CD4-positive, alpha-beta T cell (primary cell): ENCODE measurements at regions not wholly inside any gene's neighbourhood (a gene's known extent, or its start where the extent isn't known, plus 50 kb on each side); places are given as distances from the start of the nearest gene placed in this dataset.

Experiments used
- ATAC-seq: fragments of 200-7000 bp; cut with Tn5 transposase; one replicate; pipeline ENCODE4 v1.10.0; 2022; ENCODE audit warnings: mild to moderate bottlenecking; ENCODE audit not compliant: poor library complexity
- CTCF ChIA-PET: fragments of 350-600 bp; sonication (Branson Sonifier 250); formaldehyde crosslinking; loops from one replicate; lab custom pipeline; 2021; ENCODE audit warnings: antibody characterized with exemption, inconsistent platforms; lab: Charles Lee
- POLR2A ChIA-PET: fragments of 350-600 bp; sonication (Branson Sonifier 250); formaldehyde crosslinking; loops from one replicate; lab custom pipeline; 2021; ENCODE audit warnings: antibody characterized with exemption, inconsistent platforms; lab: Charles Lee
- DNase-seq, 14 experiments: peaks; one replicate each; pipeline ENCODE4 v3.0.0-alpha.2; 2013 to 2020; ENCODE audit warnings: mixed read lengths in 2 of 14
- H3K27ac ChIP-seq, 2 donors: one replicate each; pipeline versions ENCODE4 v1.5.1 to v1.7.0; 2013; ENCODE audit warnings: low read length in 2 of 2, low read depth in 1 of 2, mild to moderate bottlenecking in 1 of 2
- H3K27me3 ChIP-seq, 2 experiments: 1 replicate in 1 of 2; 2 replicates in 1 of 2; pipeline versions ENCODE4 v1.6.1 to v1.7.0; 2013; ENCODE audit warnings: low read length in 2 of 2, control low read depth in 1 of 2, mild to moderate bottlenecking in 1 of 2, moderate library complexity in 1 of 2; ENCODE audit not compliant: insufficient read depth in 2 of 2, control insufficient read depth in 1 of 2
- H3K36me3 ChIP-seq: one replicate; pipeline ENCODE4 v1.6.1; 2013; ENCODE audit warnings: low read length, control low read depth; ENCODE audit not compliant: insufficient read depth
- H3K4me1 ChIP-seq: one replicate; pipeline ENCODE4 v1.6.1; 2013; ENCODE audit warnings: low read length, control low read depth; ENCODE audit not compliant: insufficient read depth
- H3K4me3 ChIP-seq: one replicate; pipeline ENCODE4 v1.5.1; 2013; ENCODE audit warnings: mild to moderate bottlenecking, low read length, moderate library complexity
- H3K9me3 ChIP-seq, 2 experiments: 1 replicate in 1 of 2; 2 replicates in 1 of 2; pipeline versions ENCODE4 v1.6.1 to v1.7.0; 2013; ENCODE audit warnings: low read length in 2 of 2, mild to moderate bottlenecking in 2 of 2, control low read depth in 1 of 2, moderate library complexity in 1 of 2; ENCODE audit not compliant: control insufficient read depth in 1 of 2, insufficient read depth in 1 of 2
- H3K27ac Mint-ChIP-seq: one replicate; pipeline ENCODE4 v1.8.0; 2020; ENCODE audit warnings: mixed read lengths
- H3K27me3 Mint-ChIP-seq: one replicate; pipeline ENCODE4 v1.8.0; 2021; ENCODE audit warnings: mixed read lengths
- H3K36me3 Mint-ChIP-seq: one replicate; pipeline ENCODE4 v1.8.0; 2021; ENCODE audit warnings: low read depth, mixed read lengths
- H3K4me1 Mint-ChIP-seq: one replicate; pipeline ENCODE4 v1.8.0; 2021; ENCODE audit warnings: low read depth, mixed read lengths
- H3K4me3 Mint-ChIP-seq: one replicate; pipeline ENCODE4 v1.8.0; 2020; ENCODE audit warnings: mild to moderate bottlenecking, mixed read lengths
- H3K9me3 Mint-ChIP-seq: one replicate; pipeline ENCODE4 v1.8.0; 2020; ENCODE audit warnings: mixed read lengths
- CTCF ChIP-seq: fragments of 200-600 bp; IDR thresholded peaks from one replicate; pipeline ENCODE4 v1.8.0; 2022; ENCODE audit warnings: antibody characterized with exemption, mild to moderate bottlenecking
- intact Hi-C, 2 experiments: fragments of 100-400 bp; cut with DNase I in 1 of 2; cut with micrococcal nuclease in 1 of 2; formaldehyde crosslinking; loops; one replicate each; pipeline versions ENCODE4 v1.15.1 to v1.9.0; 2023 to 2025; cut with DNase I, micrococcal nuclease

- H3K4me3 Mint-ChIP-seq = no peak overlapping the region
- H3K9me3 ChIP-seq = no peaks in the 10 kb centered on the region
- no peak overlapping the region for H3K27ac ChIP-seq
- H3K36me3 ChIP-seq = no peaks in the 10 kb centered on the region
- no peak overlapping the region for H3K4me3 ChIP-seq
- no peak for TF ChIP-seq CTCF
- ChIA-PET POLR2A (no interaction called here), CTCF (no interaction called here)
- DNase-seq = no peak
- peaks cover 25% of the 10 kb centered on the region for H3K27me3 Mint-ChIP-seq
- no peaks in the 10 kb centered on the region for H3K9me3 Mint-ChIP-seq
- ATAC-seq = no peak
- H3K27me3 ChIP-seq = no peaks in the 10 kb centered on the region
- no peaks in the 10 kb centered on the region for H3K36me3 Mint-ChIP-seq
- no peak overlapping the region for H3K27ac Mint-ChIP-seq
- intact Hi-C loops = no loop called here
- no peaks in the 10 kb centered on the region for H3K4me1 Mint-ChIP-seq
- no peaks in the 10 kb centered on the region for H3K4me1 ChIP-seq
Measured at GRCh38 chr10:120392671-120393079, 64.4 kb upstream of the PLPP4 start.

- no peaks in the 10 kb centered on the region for H3K4me1 ChIP-seq
Measured at GRCh38 chr10:120394446-120394845, 62.6 kb upstream of the PLPP4 start.

GRCh38 chr10:120396228-120396627 lies 60.8 kb upstream of the PLPP4 start:
- Mint-ChIP-seq H3K27me3 (peaks cover 22% of the 10 kb centered on the region), H3K4me3 (no peak overlapping the region), H3K27ac (no peak overlapping the region), H3K4me1 (no peaks in the 10 kb centered on the region), H3K36me3 (no peaks in the 10 kb centered on the region), H3K9me3 (no peaks in the 10 kb centered on the region)
- ChIA-PET CTCF (no interaction called here), POLR2A (no interaction called here)
- Histone ChIP-seq H3K4me1 (no peaks in the 10 kb centered on the region), H3K9me3 (no peaks in the 10 kb centered on the region), H3K27ac (no peak overlapping the region), H3K4me3 (no peak overlapping the region), H3K27me3 (no peaks in the 10 kb centered on the region), H3K36me3 (no peaks in the 10 kb centered on the region)
- intact Hi-C loops = no loop called here
- no peak for TF ChIP-seq CTCF
- ATAC-seq (no peak), DNase-seq (no peak)

More at GRCh38 chr10:120394446-120394845, 62.6 kb upstream of the PLPP4 start:
- DNase-seq (no peak), ATAC-seq (no peak)
- Mint-ChIP-seq H3K27ac (no peak overlapping the region), H3K36me3 (no peaks in the 10 kb centered on the region), H3K4me3 (no peak overlapping the region), H3K4me1 (no peaks in the 10 kb centered on the region), H3K27me3 (peaks cover 25% of the 10 kb centered on the region), H3K9me3 (no peaks in the 10 kb centered on the region)
- intact Hi-C loops = no loop called here
- CTCF ChIA-PET = no interaction called here
- POLR2A ChIA-PET = no interaction called here
- no peaks in the 10 kb centered on the region for H3K27me3 ChIP-seq
- H3K36me3 ChIP-seq = no peaks in the 10 kb centered on the region
- H3K27ac ChIP-seq = no peak overlapping the region
- TF ChIP-seq CTCF = no peak
- no peak overlapping the region for H3K4me3 ChIP-seq
- H3K9me3 ChIP-seq = no peaks in the 10 kb centered on the region
